ENCODE measurements at regions not wholly inside any gene's neighbourhood (a gene's known extent, or its start where the extent isn't known, plus 50 kb on each side); places are given as distances from the start of the nearest gene placed in this dataset.

DNA sequence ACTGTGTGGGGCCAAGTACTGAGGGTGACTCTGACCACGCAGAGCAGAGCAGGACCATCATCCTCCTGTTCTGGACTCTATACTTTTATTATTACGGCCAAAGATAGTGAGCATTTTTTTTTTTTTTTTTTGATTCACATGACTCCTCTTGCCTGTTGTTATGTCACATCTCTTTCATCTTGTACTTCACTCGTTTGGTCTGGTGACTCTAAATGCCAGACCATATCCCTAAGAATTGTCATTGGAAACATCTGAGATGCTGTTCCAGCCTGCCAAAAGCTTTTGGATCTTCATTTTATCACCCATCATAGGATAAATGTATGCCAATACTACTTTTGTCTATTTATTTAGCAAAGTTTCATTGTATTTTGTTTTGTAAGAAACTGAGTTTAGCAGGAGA, 168.2 kb upstream of the RAI14 start:
- no peak for DNase-seq

DNA sequence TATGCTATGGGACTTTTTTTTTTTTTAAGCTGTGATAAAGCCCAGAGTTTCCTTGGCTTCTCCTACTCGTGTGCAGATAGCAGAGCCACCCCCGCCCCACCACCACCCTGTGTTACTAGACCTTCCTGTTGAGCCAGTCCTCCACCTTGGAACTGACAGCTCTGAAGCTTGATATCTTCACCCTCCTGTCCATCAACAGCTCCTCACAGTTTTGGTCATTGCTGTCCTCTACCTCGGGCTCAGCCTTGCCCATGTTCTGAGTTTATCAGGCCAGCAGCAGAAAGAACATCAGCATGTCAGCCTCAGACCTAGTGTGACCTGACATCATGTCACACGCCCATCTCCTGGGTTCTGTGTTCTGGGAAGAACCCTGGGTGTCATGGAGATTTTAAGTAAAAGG, 167.1 kb upstream of the RAI14 start:
- DNase-seq, result no peak

GRCh38 chr5:34490506-34491250, 165.4 kb upstream of the RAI14 start:
- no peak for DNase-seq

- no peak for DNase-seq
Measured at GRCh38 chr5:34491251-34491620, 164.9 kb upstream of the RAI14 start.

DNA sequence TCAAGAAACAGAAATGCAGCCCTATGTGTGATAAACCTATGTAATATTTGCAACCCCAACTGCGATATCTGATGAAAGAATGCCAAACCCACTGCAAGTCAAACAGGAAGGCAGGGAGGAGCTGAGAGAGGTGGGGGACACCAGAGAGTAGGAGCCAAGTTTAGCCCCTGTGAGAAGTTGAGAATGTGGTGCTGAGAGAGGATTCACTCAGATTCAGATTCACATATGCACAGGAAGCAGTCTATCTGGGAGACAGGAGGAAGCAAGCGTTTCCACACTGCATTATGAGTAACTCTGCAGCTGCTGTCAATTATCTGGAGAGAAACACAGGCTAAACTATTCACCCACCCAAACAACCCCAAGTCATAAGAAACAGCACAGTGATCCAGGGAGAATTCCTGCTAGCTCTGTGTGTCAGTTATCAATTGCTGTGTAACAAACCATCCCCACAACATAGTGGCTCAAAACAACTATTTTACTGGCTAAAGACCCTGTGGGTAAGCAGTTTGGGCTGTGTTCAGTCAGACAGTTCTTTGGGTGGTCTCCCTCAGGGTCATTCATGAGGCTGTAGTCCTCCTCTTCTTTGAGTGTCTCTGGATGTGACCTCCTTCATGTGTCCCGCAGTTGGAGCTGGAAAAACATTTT, 161.9 kb upstream of the RAI14 start:
- no peak for DNase-seq

DNA sequence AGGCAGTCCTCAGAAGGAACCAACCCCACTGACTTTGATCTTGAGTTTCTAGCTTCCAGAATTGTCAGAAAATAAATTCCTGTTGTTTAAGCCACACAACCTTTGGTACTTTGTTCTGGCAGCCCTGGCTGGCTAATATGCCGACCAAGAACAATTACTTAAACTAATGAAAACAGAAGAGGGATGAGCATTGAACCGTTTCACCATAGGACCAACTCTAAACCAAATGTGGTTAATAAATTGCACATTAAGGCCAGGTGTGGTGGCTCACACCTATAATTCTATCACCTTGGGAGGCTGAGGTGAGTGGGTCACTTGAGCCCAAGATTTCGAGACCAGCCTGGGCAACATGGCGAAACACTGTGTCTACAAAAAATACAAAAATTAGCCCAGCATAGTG, 160.9 kb upstream of the RAI14 start:
- no peak for DNase-seq

- DNase-seq, result no peak
Measured at GRCh38 chr5:34496260-34496691, 159.9 kb upstream of the RAI14 start.

DNA sequence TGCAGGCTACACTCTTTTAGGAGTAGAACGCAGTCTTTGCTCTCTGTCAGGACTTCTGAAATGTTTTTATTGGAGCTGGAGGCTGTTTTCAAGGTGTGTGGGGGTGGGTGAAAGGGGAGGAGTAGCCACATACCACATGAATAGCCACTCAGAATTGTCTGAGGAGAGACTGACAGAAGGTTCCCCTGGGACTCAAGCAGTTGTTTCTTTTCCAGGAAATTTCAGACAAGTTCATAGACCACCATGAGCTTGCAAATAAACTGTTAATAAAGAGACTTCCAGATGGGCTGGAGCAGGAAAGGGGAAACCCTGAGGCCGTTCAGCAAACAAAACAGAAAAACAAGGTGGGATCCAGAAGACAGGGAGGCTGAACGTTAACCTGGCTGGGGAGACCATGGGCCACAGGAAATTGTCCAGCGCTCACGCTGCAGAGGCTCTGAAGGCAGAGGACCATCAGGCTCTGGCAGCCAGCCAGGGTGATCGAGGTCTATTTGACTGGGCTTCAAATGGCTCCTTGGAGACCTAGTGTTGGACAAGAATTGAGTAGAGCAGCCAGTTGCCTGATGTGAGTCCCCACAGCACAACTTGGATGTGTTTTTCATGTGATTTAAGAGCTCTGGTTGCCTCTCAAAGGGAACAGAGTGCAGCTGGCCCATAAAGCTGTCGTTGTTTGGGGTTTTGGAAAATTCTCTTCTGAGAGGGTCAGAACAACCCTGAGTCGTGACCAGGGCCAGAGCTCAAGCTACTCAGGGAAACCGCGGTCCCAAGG, 159.2 kb upstream of the RAI14 start:
- DNase-seq, result no peak

- DNase-seq, result no peak
Measured at GRCh38 chr5:34497470-34497808, 158.7 kb upstream of the RAI14 start.

DNA sequence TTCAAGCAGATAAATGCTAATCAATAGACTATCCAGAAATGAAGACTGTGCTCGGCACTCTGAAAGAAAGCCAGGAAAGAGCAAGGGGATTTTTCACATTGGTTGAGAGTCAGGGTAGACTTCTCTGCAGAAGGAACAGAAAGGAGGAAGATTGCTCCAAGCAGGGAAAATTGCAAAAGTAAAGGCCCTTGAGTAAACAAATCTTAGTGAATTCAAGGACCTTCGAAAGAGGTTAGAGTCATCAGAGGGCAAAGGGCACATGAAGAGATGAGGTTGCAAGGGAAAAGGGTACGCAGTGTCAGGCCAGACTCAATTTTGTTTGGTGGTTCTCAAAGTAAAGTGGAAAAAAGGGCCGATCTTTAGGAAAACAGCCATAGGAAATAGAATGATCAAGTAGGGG, 157.6 kb upstream of the RAI14 start:
- DNase-seq, result no peak

DNA sequence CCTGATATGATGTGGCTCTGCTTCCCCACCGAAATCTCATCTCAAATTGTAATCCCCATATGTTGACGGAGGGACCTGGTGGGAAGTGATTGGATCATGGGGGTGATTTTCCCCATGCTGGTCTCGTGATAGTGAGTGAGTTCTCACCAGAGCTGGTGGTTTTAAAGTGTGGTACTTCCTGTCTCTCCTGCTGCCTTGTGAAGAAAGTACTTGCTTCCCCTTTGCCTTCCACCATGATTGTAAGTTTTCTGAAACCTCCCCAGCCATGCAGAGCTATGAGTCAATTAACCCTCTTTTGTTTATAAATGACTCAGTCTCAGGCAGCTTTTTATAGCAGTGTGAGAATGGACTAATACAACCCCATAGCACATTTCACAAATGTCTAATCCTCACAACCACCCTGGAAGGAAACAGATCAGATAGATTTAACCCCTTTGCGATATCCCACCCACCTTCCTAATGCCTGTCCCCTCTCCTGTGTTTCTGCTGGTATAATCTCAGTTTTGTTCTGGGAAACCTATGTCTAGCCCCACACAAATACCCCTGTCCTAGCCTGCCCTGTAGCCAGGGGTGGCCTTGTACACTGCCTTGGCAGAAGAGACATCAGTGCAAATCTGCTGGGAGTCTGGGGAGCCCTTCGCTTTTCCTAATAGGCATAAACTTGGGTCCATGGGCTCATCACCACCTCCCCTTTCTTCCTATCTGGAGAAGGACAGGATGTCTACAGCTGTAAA, 157.0 kb upstream of the RAI14 start:
- no peak for DNase-seq

GRCh38 chr5:34500236-34500847, 155.8 kb upstream of the RAI14 start:
- DNase-seq, result no peak

GRCh38 chr5:34501016-34501415, 155.1 kb upstream of the RAI14 start:
- no peak for DNase-seq

DNA sequence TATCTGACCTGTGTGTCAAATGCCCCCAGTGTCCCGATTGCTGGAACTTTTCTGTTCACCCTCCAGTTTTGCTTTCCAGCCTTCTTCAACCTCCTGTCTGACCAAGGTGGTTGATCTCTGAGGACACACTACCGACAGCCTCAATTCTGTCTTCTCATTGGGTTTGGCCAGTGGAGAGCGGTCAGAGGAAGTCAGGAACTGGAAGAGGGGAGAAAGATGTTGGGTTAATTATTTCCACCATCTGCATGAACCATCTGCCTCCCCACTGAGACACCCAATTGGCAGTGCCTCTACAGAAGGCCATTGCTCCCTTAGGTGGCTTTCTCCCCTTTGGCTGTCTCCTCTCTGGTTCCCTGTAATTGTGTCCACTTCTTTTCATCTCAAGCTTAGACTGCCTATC, 154.3 kb upstream of the RAI14 start:
- DNase-seq, result no peak

DNA sequence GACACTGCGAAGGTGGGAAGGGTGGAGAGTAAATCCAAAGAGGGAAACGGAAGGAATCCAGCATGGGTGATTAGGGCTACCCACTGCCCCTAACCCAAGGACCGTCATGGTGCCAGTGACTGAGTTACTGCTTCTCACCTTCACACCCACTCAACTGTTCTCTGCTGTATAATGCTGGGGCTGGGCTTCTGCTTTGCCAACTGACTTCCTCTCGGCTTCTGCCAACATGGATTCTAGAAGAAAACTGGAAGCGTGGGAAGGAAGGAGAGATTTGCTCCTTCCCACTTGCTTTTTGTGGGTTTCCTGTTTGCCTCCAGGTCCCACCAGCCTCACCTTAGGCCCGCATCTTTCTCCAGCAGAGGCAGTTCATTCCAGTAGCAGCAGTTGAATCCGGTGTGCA, 153.5 kb upstream of the RAI14 start:
- no peak for DNase-seq

DNA sequence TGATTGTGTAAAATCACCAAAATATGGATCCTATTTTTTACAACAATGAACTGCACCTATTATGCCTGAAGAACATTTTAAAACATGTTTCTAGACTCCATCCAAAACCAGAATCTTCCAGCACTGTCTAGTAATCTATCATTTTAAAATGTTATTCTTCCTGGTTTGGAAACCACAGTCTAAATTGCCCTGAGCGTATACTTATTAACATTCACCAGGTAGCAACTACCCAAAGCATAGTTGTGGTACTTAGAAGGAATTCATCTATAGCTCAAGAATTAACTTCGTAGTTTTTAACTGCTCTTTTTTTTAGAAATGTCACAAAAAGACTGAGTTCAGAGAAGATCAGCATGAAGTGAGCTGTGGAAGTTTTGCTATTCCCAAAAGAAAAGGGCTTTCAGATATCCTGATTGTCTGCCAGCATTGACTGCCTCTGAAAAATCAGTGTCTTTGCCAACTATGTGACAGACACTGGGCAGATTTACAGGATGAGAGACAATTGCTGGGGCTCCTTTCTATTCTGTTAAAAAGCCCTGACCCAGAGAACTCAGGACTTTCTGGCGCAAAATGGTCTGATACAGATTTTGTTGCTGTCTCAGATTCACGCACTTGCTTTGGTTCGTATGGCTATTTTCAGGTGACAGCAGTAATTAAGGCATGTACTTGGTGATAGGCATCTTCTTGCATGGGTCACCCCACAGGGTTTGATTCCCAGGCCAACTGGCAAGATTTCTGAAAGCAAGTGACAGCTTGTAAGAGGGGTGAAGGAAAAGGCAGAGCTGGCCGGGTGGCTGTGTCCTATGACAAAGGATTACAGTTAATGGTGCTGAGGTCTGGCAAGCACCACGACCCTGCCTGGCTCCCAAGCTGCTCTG, 152.5 kb upstream of the RAI14 start:
- no peak for DNase-seq

GRCh38 chr5:34504967-34505366, 151.2 kb upstream of the RAI14 start:
- DNase-seq, result no peak

- DNase-seq, result no peak
Measured at GRCh38 chr5:34505731-34506130, 150.4 kb upstream of the RAI14 start.

GRCh38 chr5:34507933-34508332, 148.2 kb upstream of the RAI14 start:
- no peak for DNase-seq

- no peak for DNase-seq
Measured at GRCh38 chr5:34509392-34509791, 146.7 kb upstream of the RAI14 start.

DNA sequence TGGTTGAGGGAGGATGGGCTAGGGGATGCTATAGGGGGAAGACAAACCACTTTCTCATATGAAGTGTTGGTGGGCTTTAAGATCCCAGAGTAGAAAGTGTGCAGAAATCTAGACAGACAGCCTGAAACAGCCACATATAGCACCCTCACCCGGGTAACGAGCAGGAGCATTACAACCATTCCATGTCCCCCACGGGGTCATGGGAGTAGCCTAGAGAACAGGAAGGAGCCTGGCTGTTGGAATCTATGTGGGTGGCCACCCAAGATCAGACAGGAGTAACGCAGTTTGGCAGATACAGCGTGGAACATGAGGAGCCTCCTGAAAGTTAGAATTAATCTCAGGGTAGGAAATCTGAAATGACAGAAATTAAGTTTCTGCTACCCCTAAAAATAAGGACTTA, 146.1 kb upstream of the RAI14 start:
- no peak for DNase-seq

- DNase-seq, result no peak
Measured at GRCh38 chr5:34511063-34511462, 145.1 kb upstream of the RAI14 start.

Data from T-helper 9 cell (primary cell).